ENCODE measurements at regions not wholly inside any gene's neighbourhood (a gene's known extent, or its start where the extent isn't known, plus 50 kb on each side); places are given as distances from the start of the nearest gene placed in this dataset.

GRCh38 chr22:48350456-48350855 lies 1477.2 kb downstream of the BRD1 start:
- H3K4me3 ChIP-seq (ENCODE audit: low read length): no peak overlapping the region
- TF ChIP-seq CTCF (IDR thresholded peaks at IDR 0.05; ENCODE audit: insufficient read depth, low read depth, low read length, missing control alignments): no peak
- DNase-seq (ENCODE audit: low read depth): no peak

- no peak overlapping the region for H3K4me3 ChIP-seq (ENCODE audit: low read length)
- TF ChIP-seq CTCF (IDR thresholded peaks at IDR 0.05; ENCODE audit: insufficient read depth, low read depth, low read length, missing control alignments): no peak
- DNase-seq (ENCODE audit: low read depth): no peak
Observed at GRCh38 chr22:48348855-48349254, 1478.8 kb downstream of the BRD1 start.

- DNase-seq (ENCODE audit: low read depth): no peak
- no peak overlapping the region for H3K4me3 ChIP-seq (ENCODE audit: low read length)
- no peak for TF ChIP-seq CTCF (IDR thresholded peaks at IDR 0.05; ENCODE audit: insufficient read depth, low read depth, low read length, missing control alignments)
Observed at GRCh38 chr22:48347311-48347710, 1480.4 kb downstream of the BRD1 start.

GRCh38 chr22:48346911-48347310 lies 1480.8 kb downstream of the BRD1 start:
- TF ChIP-seq CTCF (IDR thresholded peaks at IDR 0.05; ENCODE audit: insufficient read depth, low read depth, low read length, missing control alignments): no peak
- DNase-seq (ENCODE audit: low read depth): no peak
- no peak overlapping the region for H3K4me3 ChIP-seq (ENCODE audit: low read length)

GRCh38 chr22:48346311-48346710 lies 1481.4 kb downstream of the BRD1 start:
- no peak overlapping the region for H3K4me3 ChIP-seq (ENCODE audit: low read length)
- no peak for TF ChIP-seq CTCF (IDR thresholded peaks at IDR 0.05; ENCODE audit: insufficient read depth, low read depth, low read length, missing control alignments)
- no peak for DNase-seq (ENCODE audit: low read depth)

- no peak overlapping the region for H3K4me3 ChIP-seq (ENCODE audit: low read length)
- no peak for DNase-seq (ENCODE audit: low read depth)
- no peak for TF ChIP-seq CTCF (IDR thresholded peaks at IDR 0.05; ENCODE audit: insufficient read depth, low read depth, low read length, missing control alignments)
Observed at GRCh38 chr22:48345631-48346030, 1482.0 kb downstream of the BRD1 start.

GRCh38 chr22:48343461-48343860 lies 1484.2 kb downstream of the BRD1 start:
- H3K4me3 ChIP-seq (ENCODE audit: low read length): no peak overlapping the region
- no peak for TF ChIP-seq CTCF (IDR thresholded peaks at IDR 0.05; ENCODE audit: insufficient read depth, low read depth, low read length, missing control alignments)
- DNase-seq (ENCODE audit: low read depth): no peak

All from epithelial cell of esophagus (primary cell).